ENCODE measurements at regions not wholly inside any gene's neighbourhood (a gene's known extent, or its start where the extent isn't known, plus 50 kb on each side); places are given as distances from the start of the nearest gene placed in this dataset.
A peak's percentile ranks its signal among the peaks of the same experiment; 100 is the strongest.

DNA sequence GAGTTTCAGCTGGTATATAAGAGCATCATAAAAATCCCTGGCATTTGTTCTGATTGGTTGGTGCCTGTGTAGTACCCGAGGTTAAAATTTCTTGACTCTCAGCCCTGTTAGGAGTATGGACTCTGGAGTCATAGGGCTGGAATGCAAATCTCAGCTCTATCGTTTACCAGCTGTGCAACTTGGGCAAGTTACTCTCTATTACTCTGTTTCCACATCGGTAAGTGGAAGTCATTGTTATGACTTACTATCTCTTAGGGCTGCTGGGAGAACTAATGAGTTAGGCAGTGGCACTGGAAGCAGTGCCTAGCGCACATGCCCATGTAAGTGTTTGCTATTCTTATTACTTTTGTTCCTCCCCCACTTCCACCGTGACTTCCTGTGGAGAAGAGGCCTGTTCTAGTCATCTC lies 141.6 kb downstream of the BOD1 start:
- Mint-ChIP-seq H3K9me3 (no peaks in the 10 kb centered on the region), H3K4me3 (no peak overlapping the region), H3K27ac (ENCODE audit: unreplicated experiment) (no peak overlapping the region), H3K36me3 (ENCODE audit: low read depth) (no peaks in the 10 kb centered on the region), H3K27me3 (ENCODE audit: low read depth) (no peaks in the 10 kb centered on the region), H3K4me1 (peaks cover 27% of the 10 kb centered on the region)
- TF ChIP-seq, protein P1, sequence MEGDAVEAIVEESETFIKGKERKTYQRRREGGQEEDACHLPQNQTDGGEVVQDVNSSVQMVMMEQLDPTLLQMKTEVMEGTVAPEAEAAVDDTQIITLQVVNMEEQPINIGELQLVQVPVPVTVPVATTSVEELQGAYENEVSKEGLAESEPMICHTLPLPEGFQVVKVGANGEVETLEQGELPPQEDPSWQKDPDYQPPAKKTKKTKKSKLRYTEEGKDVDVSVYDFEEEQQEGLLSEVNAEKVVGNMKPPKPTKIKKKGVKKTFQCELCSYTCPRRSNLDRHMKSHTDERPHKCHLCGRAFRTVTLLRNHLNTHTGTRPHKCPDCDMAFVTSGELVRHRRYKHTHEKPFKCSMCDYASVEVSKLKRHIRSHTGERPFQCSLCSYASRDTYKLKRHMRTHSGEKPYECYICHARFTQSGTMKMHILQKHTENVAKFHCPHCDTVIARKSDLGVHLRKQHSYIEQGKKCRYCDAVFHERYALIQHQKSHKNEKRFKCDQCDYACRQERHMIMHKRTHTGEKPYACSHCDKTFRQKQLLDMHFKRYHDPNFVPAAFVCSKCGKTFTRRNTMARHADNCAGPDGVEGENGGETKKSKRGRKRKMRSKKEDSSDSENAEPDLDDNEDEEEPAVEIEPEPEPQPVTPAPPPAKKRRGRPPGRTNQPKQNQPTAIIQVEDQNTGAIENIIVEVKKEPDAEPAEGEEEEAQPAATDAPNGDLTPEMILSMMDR (conservative IDR thresholded peaks at IDR 0.05): no peak
- no peak for DNase-seq (ENCODE audit: low read depth, low spot score)

DNA sequence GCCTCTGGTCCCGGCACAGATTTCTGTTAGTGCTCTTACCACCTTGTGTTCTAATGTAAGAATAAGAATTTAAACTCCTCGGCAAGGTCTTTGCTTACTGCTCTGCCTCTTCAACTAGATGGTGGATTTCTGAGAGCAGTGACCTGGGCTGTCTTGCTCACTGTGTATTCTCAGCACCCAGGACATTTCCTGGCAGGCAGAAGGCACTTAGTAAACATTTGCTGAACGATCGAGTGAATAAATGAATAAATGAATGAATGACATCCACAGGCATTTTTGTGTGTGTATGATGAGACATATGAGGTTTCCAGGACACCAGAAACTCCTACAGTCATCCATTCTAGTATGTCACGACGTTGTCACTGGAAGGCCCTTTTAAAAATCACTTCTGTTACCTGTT lies 143.2 kb downstream of the BOD1 start:
- Mint-ChIP-seq H3K9me3 (no peaks in the 10 kb centered on the region), H3K4me1 (peaks cover 27% of the 10 kb centered on the region), H3K27me3 (ENCODE audit: low read depth) (no peaks in the 10 kb centered on the region), H3K36me3 (ENCODE audit: low read depth) (no peaks in the 10 kb centered on the region), H3K27ac (ENCODE audit: unreplicated experiment) (peak overlapping the region; percentile 81), H3K4me3 (no peak overlapping the region)
- TF ChIP-seq, protein P1 (conservative IDR thresholded peaks at IDR 0.05): no peak
- no peak for DNase-seq (ENCODE audit: low read depth, low spot score)

- Mint-ChIP-seq H3K27me3 (ENCODE audit: low read depth) (no peaks in the 10 kb centered on the region), H3K9me3 (no peaks in the 10 kb centered on the region), H3K36me3 (ENCODE audit: low read depth) (no peaks in the 10 kb centered on the region), H3K27ac (ENCODE audit: unreplicated experiment) (peak overlapping the region; percentile 81), H3K4me3 (peak overlapping the region; percentile 9), H3K4me1 (peaks cover 27% of the 10 kb centered on the region)
- DNase-seq (ENCODE audit: low read depth, low spot score): no peak
- TF ChIP-seq, protein P1 (conservative IDR thresholded peaks at IDR 0.05): no peak
These were observed 143.6 kb downstream of the BOD1 start for GRCh38 chr5:173472784-173473278.

GRCh38 chr5:173472164-173472563 lies 143.9 kb upstream of the STC2 start:
- no peaks in the 10 kb centered on the region for H3K36me3 Mint-ChIP-seq (ENCODE audit: low read depth)
- H3K9me3 Mint-ChIP-seq: no peaks in the 10 kb centered on the region
- DNase-seq (ENCODE audit: low read depth, low spot score): no peak
- peak overlapping the region; percentile 9 for H3K4me3 Mint-ChIP-seq
- H3K27me3 Mint-ChIP-seq (ENCODE audit: low read depth): no peaks in the 10 kb centered on the region
- peaks cover 27% of the 10 kb centered on the region for H3K4me1 Mint-ChIP-seq
- TF ChIP-seq, protein P1 (conservative IDR thresholded peaks at IDR 0.05): no peak
- peak overlapping the region; percentile 81 for H3K27ac Mint-ChIP-seq (ENCODE audit: unreplicated experiment)

- Mint-ChIP-seq H3K4me3 (no peak overlapping the region), H3K4me1 (peaks cover 27% of the 10 kb centered on the region), H3K36me3 (ENCODE audit: low read depth) (no peaks in the 10 kb centered on the region), H3K27me3 (ENCODE audit: low read depth) (no peaks in the 10 kb centered on the region), H3K9me3 (peaks cover 2% of the 10 kb centered on the region), H3K27ac (ENCODE audit: unreplicated experiment) (no peak overlapping the region)
- DNase-seq (ENCODE audit: low read depth, low spot score): no peak
- TF ChIP-seq, protein P1 (conservative IDR thresholded peaks at IDR 0.05): no peak
These were observed 140.6 kb upstream of the STC2 start for GRCh38 chr5:173468821-173469251.
